ENCODE measurements at regions not wholly inside any gene's neighbourhood (a gene's known extent, or its start where the extent isn't known, plus 50 kb on each side); places are given as distances from the start of the nearest gene placed in this dataset.

GRCh38 chr3:152173627-152174026 lies 95.1 kb upstream of the MBNL1 start:
- TF ChIP-seq CTCF (IDR thresholded peaks at IDR 0.05) (no peak), REST (IDR thresholded peaks at IDR 0.05; ENCODE audit: insufficient read depth in 1 of 2, low read depth in 2 of 2, low read length in 1 of 2) (no peak), TCF7L2 (IDR thresholded peaks at IDR 0.05; ENCODE audit: low read depth, low read length) (no peak), SIN3A (IDR thresholded peaks at IDR 0.05; ENCODE audit: borderline replicate concordance, insufficient read depth, low read depth, low read length) (no peak), POLR2AphosphoS5 (IDR thresholded peaks at IDR 0.05; ENCODE audit: low read depth, low read length) (no peak)
